HAP-1 (cell line): ENCODE measurements at regions not wholly inside any gene's neighbourhood (a gene's known extent, or its start where the extent isn't known, plus 50 kb on each side); places are given as distances from the start of the nearest gene placed in this dataset.

Experiments used
- DNase-seq, 2 experiments: peaks; one replicate each; pipeline ENCODE4 v3.0.0-alpha.2; 2016 to 2020; ENCODE audit warnings: low spot score in 2 of 2
- H3K27me3 ChIP-seq: fragments of 250-450 bp; sonication (Bioruptor Pico); 2 replicates; pipeline ENCODE4 v1.5.1; 2020; ENCODE audit warnings: low read depth, mild to moderate bottlenecking, moderate library complexity
- H3K36me3 ChIP-seq: fragments of 250-450 bp; sonication (Bioruptor Pico); replicated peaks from 2 replicates; pipeline ENCODE4 v1.5.1; 2020; ENCODE audit warnings: mild to moderate bottlenecking
- H3K4me1 ChIP-seq: fragments of 250-450 bp; sonication (Bioruptor Pico); 2 replicates; pipeline ENCODE4 v1.5.1; 2020; ENCODE audit warnings: mild to moderate bottlenecking
- H3K4me3 ChIP-seq: fragments of 250-450 bp; sonication (Bioruptor Pico); 2 replicates; pipeline ENCODE4 v1.5.1; 2020; ENCODE audit warnings: mild to moderate bottlenecking, moderate library complexity
- H3K9me3 ChIP-seq: fragments of 250-450 bp; sonication (Bioruptor Pico); 2 replicates; pipeline ENCODE4 v1.5.1; 2020; ENCODE audit warnings: mild to moderate bottlenecking, moderate library complexity
- in situ Hi-C: fragments of 300-500 bp; cut with MboI; formaldehyde crosslinking; loops from 3 replicates; pipeline ENCODE4 v1.14.3; 2020; ENCODE audit warnings: low sequenced_read_pairs, inconsistent platforms, mixed read lengths

DNA sequence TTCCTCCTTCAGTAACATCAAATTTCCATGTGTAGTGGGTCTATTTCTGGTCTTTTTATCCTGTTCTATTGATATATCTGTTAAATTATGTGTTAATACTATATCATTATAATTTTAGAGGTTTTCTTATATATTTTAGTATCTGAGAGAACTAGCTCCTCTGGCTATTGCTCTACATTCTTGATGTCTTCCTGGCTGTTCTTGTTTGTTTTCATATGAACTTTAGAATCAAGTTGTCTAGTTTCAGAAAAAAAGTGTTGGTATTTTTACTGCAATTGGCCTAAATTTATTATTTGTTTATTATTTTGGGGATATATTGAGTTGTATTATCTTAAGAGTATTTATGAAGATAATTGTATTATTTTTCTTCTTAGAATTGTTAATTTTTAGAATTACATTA is 128.0 kb upstream of the ZNF618 start:
- no peak for DNase-seq
- Histone ChIP-seq H3K4me3 (no peak overlapping the region), H3K9me3 (no peaks in the 10 kb centered on the region), H3K4me1 (no peaks in the 10 kb centered on the region), H3K36me3 (no peaks in the 10 kb centered on the region), H3K27me3 (peaks cover 2% of the 10 kb centered on the region; the same call in 1 of the 2 replicates)
- in situ Hi-C loops: loop anchor here (25.0 kb wide), 2 partner anchors 289 to 539 kb away; no protein-coding TSS in a partner anchor

DNA sequence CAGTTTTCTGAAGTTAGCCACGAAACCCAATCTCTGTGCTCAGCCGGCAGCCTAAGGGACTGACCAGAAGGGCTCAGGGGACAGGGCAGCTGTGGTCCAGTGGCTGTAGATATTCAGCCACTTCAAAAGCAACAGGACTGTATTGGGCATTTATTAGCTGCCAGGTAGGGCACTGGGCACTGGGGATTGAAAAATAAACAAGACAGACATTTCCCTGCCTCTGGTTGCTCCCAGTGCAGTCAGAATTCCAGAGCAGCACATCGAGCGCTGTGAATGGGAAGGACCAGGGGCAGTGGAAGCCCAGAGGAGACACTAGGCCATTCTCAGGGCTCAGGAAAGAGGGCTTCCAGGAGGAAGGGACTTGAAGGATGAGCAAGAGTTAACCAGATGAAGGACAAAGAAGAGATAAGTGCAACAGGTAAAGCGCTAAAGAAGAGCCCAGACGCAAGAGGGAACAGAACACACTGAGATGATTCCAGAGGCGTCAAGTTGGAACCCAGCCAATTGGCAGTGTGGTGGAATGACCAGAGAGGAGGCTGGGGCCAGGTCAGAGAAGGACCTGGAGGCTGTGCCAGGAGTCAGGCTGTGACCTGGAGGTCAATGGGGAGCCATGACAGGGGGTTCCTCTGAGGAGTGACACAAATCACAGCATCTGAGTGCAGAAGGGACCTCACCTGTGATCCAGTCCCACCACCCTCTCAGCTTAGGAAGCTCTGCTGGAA is 122.5 kb upstream of the ZNF618 start:
- no peaks in the 10 kb centered on the region for H3K9me3 ChIP-seq
- in situ Hi-C loops: no loop called here

DNA sequence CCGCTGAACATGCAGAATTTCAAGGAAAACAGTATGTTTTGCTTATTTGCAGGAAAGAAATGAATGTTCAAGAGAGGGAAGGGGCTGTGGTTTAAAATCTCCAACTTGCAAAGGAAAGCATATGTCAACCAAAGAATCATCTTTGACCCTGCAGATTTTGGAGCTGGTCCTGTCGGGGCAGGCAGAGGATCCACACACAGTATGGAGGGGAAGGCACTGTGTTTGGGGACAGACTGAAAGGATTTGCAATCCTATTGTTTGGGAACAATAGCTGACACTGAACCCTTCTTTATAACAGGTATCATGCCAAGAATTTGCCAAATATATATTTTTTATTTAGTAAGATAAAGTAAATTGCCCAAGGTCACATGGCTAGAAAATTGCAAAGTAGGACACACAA is 121.4 kb upstream of the ZNF618 start:
- Histone ChIP-seq H3K9me3 (no peaks in the 10 kb centered on the region), H3K4me1 (no peaks in the 10 kb centered on the region), H3K27me3 (peaks cover 2% of the 10 kb centered on the region; the same call in 1 of the 2 replicates), H3K4me3 (no peak overlapping the region), H3K36me3 (no peaks in the 10 kb centered on the region)
- in situ Hi-C loops: no loop called here
- no peak for DNase-seq

More for the DNA sequence above, 122.5 kb upstream of the ZNF618 start:
- DNase-seq: no peak
- Histone ChIP-seq H3K27me3 (peaks cover 2% of the 10 kb centered on the region; the same call in 1 of the 2 replicates), H3K36me3 (no peaks in the 10 kb centered on the region), H3K4me1 (no peaks in the 10 kb centered on the region), H3K4me3 (no peak overlapping the region)

DNA sequence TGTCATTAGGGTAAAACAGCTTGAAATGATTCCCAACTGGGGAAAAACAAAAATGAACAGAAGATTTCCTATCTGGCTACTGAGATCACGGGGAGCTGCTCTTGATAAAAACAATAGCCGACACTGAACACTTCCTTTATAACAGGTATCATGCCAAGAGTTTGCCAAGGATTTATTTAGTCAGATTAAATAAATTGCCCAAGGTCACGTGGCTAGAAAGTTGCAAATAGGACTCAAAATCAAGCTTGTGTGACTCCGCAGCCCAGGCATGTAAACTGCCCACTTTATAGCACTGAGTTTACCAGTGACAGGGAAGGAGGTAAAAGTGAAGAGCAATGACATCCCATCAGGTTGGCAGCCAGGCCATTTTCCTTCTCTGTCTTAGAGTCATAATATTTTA is 120.7 kb upstream of the ZNF618 start:
- Histone ChIP-seq H3K36me3 (no peaks in the 10 kb centered on the region), H3K9me3 (no peaks in the 10 kb centered on the region), H3K27me3 (peaks cover 2% of the 10 kb centered on the region), H3K4me3 (no peak overlapping the region), H3K4me1 (no peaks in the 10 kb centered on the region)
- no peak for DNase-seq
- in situ Hi-C loops: no loop called here

DNA sequence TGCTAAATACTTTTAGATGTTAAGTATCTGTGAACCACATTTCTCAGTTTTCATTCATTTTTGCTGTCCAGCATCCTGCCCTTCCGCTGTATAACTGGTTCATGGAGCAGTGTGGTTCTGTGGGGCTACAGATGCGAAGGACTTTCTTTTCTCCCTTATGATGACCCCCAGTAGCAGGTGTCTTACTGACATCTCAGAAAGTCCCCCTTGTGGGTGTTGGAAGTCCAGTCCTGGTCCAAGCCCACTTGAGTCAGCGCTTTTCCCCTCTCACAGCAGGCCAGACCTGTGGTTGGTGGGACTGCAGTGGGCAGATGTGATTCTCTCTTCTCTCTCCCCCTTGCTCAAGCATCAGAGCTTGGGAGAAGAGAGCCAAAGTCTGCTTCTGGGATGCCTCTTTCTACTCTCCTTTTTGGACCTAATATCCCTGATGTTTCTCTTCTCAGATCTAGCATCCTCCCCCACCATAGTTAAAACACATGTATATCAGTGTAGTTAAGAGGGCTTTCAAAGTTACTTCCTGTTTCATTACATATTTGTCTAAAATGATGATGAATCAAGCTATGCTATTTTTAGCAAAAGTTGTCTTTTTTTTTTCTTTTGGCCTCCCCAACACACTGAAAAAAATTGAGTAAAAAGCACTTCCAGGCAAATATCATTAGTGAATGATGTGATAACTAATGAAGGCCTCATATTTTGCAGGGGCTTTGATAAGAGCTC is 119.5 kb upstream of the ZNF618 start:
- Histone ChIP-seq H3K9me3 (no peaks in the 10 kb centered on the region), H3K4me3 (no peak overlapping the region), H3K27me3 (peaks cover 2% of the 10 kb centered on the region), H3K36me3 (no peaks in the 10 kb centered on the region), H3K4me1 (no peaks in the 10 kb centered on the region)
- in situ Hi-C loops: no loop called here
- no peak for DNase-seq

DNA sequence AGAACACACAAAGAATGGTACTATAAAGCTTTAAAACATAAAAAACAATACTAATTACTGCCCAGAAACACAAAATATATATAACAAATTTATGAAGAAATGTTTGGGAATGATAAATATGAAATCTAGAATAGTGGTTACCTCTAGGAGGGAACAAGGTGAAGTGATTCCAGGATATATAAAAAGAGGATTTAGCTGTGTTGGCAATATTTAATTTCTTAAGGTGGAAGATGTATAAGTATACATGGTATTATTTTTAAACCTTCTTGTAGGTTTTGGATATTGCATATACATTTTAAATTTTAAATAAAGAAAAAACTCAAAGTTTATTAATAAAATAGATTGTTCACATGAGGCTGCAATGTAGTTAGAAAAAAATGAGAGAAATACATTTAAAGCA is 112.7 kb upstream of the ZNF618 start:
- no peak for DNase-seq
- in situ Hi-C loops: no loop called here
- H3K4me3 ChIP-seq: no peak overlapping the region

DNA sequence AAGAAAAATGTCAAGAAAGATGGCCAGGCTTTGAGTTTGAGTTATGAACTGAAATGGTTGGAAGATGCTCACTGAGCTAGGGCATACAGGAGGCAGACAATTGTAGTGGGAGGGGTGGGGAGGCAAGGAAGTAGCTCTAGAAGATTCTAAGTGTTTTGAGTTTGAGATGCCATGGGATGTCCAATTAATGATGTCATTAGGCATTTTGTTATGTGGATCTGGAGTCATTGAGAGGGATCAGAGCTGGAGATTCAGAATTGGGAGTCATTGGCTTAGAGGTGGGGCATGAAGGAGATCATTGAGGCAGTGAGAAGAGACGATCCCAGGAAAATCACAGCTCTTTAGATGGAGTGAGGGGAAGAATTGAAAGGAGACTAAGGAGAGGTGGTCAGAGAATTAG is 111.5 kb upstream of the ZNF618 start:
- in situ Hi-C loops: no loop called here
- Histone ChIP-seq H3K9me3 (no peaks in the 10 kb centered on the region), H3K4me3 (no peak overlapping the region), H3K36me3 (no peaks in the 10 kb centered on the region), H3K4me1 (no peaks in the 10 kb centered on the region), H3K27me3 (peaks cover 2% of the 10 kb centered on the region)
- DNase-seq: no peak

More for the DNA sequence above, 112.7 kb upstream of the ZNF618 start:
- Histone ChIP-seq H3K27me3 (peaks cover 2% of the 10 kb centered on the region), H3K36me3 (no peaks in the 10 kb centered on the region), H3K4me1 (no peaks in the 10 kb centered on the region), H3K9me3 (no peaks in the 10 kb centered on the region)

DNA sequence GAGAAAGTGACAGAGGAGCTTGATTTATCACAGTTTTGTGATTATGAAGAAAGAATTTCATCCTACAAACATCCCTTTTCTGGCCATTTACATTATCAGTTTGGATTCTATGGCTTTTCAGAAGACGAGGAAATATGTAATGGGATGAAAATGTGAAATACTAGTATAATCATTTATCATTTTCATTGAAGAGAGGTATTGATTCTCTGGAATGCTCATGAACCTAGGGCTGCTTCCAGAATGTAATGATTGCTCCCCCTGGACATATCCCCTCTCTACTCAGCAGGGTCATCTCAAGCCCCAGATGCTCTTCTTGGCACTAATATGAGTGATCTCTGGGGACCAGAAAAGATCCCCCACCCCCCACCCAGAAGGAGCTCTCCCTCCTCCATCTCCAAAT is 106.7 kb upstream of the ZNF618 start:
- Histone ChIP-seq H3K4me1 (no peaks in the 10 kb centered on the region), H3K36me3 (no peaks in the 10 kb centered on the region), H3K4me3 (no peak overlapping the region), H3K9me3 (no peaks in the 10 kb centered on the region), H3K27me3 (peaks cover 2% of the 10 kb centered on the region; the same call in 1 of the 2 replicates)
- DNase-seq: no peak
- in situ Hi-C loops: no loop called here

DNA sequence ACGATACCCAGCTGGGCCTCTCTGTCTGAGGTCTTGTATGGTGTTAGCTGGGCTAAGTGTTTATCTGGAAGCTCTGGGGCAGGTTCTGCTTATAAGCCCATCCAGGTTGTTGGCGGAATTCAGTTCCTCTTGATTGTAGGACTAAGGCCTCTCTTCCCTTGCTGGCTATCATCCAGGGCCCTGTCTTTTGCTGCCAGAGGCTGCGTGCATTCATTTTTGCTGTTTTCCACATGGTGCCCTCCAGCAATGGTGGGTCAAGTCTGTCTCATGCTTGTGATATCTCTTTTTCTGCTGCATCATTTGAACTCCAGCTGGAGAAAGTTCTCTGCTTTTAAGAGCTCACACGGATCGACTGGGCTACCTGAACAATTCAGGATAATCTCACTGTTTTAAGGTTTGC is 105.7 kb upstream of the ZNF618 start:
- Histone ChIP-seq H3K4me3 (no peak overlapping the region), H3K4me1 (no peaks in the 10 kb centered on the region), H3K9me3 (no peaks in the 10 kb centered on the region), H3K27me3 (peaks cover 2% of the 10 kb centered on the region; the same call in 1 of the 2 replicates), H3K36me3 (no peaks in the 10 kb centered on the region)
- in situ Hi-C loops: no loop called here
- DNase-seq: no peak

DNA sequence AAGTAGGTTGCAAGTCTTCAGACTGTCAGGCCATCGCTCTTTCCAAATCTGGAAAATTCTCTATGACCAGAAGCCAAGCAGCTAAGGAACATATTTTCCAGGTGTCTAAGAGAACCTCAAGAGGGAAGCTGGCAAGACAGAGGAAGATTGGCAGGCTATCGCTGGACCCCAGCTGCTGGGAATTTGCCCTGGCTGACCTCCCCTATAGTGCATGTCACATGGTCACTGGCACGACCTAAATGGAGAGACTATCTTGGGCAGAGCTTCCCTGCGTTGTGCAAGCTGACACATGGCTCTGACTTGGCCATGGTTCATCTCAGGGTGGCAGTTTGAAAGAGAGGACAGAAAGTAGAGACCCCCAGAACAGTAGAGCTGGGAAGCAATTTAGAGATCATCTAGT is 104.9 kb upstream of the ZNF618 start:
- in situ Hi-C loops: no loop called here
- Histone ChIP-seq H3K36me3 (no peaks in the 10 kb centered on the region), H3K4me3 (no peak overlapping the region), H3K9me3 (no peaks in the 10 kb centered on the region), H3K4me1 (no peaks in the 10 kb centered on the region), H3K27me3 (peaks cover 1% of the 10 kb centered on the region; the same call in 1 of the 2 replicates)
- no peak for DNase-seq

DNA sequence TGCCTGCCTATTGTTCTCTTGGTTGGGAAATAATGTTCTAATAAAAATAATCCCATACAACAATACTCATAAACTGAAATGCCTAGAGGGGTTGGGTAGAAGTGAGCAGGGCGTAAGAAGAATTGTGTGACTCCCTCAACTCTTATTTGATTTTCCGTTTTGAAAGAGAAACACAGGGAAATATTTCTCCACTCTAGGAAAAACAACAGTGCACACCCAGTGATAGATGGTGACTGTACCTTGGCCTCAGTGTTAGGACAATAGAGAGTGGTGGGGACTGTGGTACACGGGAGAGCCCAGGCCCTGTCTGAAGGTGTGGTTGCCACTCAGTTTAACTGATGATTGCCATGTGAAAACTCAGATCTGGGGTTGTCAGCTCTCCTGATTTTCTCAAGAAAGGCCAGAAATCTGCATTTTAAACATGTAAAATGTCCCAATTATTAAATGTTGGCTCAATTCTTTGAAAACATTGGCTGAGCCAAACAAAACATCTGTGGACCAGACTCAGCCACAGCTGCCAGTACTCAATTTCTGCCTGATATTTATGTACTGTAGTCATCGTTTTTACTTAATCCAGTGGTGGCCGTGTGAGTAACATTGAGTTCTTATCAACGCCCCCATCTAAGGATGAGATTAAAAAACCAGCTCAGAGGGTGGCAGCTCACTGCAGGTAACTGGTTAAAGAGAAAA is 103.8 kb upstream of the ZNF618 start:
- no peak for DNase-seq
- no peaks in the 10 kb centered on the region; the same call in 1 of the 2 replicates for H3K27me3 ChIP-seq
- in situ Hi-C loops: no loop called here
- no peak overlapping the region for H3K4me3 ChIP-seq
- no peaks in the 10 kb centered on the region for H3K4me1 ChIP-seq
- no peaks in the 10 kb centered on the region for H3K36me3 ChIP-seq
- no peaks in the 10 kb centered on the region for H3K9me3 ChIP-seq

DNA sequence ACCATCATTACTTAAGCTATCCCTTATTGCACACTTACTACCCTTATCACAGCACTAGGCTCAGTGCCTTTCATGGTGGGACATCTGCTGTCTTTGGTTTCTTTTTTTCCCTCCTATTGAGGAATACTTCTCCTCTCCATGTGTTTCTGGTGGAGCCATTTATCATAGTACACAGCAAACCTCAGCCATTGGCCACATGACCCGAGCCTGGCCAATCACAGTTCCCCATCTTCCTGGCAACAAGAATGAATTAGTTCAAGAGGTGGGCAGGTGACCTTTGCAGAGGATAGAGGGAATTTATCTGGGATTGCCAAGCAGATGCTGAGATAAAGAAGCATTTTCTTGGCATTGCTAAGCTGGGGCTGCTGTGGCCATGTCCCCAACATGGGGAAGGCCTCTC is 101.1 kb upstream of the ZNF618 start:
- Histone ChIP-seq H3K9me3 (no peaks in the 10 kb centered on the region), H3K4me1 (no peaks in the 10 kb centered on the region), H3K36me3 (no peaks in the 10 kb centered on the region), H3K27me3 (no peaks in the 10 kb centered on the region), H3K4me3 (no peak overlapping the region)
- no peak for DNase-seq
- in situ Hi-C loops: no loop called here

DNA sequence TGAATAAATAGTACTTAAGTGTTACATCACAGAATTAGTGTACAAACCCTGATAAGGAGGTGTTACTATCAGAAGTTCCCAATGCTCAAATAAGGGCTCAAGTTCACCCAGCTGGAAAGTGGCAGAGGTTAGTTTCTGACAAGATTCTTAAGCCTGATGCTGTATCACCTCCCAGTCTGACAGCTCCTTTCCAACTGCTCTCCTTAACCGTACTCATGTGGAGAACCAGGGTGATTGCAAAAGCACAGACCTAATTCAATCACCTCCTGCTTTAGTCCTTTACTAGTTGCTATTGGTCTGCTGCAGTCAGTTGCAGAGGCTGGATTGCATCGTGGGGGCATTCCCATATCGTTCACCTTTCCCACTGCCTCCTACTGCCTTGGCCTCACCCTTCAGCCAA is 100.4 kb upstream of the ZNF618 start:
- Histone ChIP-seq H3K27me3 (no peaks in the 10 kb centered on the region), H3K36me3 (no peaks in the 10 kb centered on the region), H3K9me3 (no peaks in the 10 kb centered on the region), H3K4me3 (no peak overlapping the region), H3K4me1 (no peaks in the 10 kb centered on the region)
- DNase-seq: no peak
- in situ Hi-C loops: no loop called here

DNA sequence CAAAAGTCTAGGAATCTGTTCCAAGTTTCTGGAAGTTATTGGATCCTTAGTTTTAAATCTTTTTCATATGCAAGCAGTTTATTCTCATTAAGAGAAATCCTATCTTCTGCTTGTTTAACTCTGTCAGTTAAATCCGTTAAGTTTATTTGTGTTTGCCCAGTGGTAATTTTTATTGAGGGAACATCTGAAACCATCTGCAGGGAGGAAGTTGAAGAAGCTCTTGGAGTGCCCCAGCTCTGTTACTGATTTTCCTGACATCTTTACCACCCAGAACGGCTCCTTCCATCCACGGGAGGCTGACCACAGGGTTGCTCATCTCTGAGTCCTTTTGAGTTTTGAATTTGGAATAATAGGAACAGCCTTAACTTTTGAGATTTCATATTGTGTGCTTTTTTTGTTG is 99.9 kb upstream of the ZNF618 start:
- H3K9me3 ChIP-seq: no peaks in the 10 kb centered on the region
- in situ Hi-C loops: no loop called here
- no peak overlapping the region for H3K4me3 ChIP-seq
- DNase-seq: no peak
- no peaks in the 10 kb centered on the region for H3K36me3 ChIP-seq
- H3K27me3 ChIP-seq: no peaks in the 10 kb centered on the region
- H3K4me1 ChIP-seq: no peaks in the 10 kb centered on the region
